HL-60 (cell line): ENCODE measurements at regions not wholly inside any gene's neighbourhood (a gene's known extent, or its start where the extent isn't known, plus 50 kb on each side); places are given as distances from the start of the nearest gene placed in this dataset.

ENCODE experiments used
- DNase-seq, 2 experiments: peaks; one replicate each; pipeline ENCODE4 v3.0.0-alpha.2; 2010 to 2020; ENCODE audit warnings: low read depth in 1 of 2, low spot score in 1 of 2
- H3K27ac ChIP-seq: fragments of 250-450 bp; sonication (Bioruptor Pico); replicated peaks from 2 replicates; pipeline ENCODE4 v1.5.1; 2020; ENCODE audit warnings: mild to moderate bottlenecking, moderate library complexity
- H3K27me3 ChIP-seq: fragments of 250-450 bp; sonication (Bioruptor Pico); 2 replicates; pipeline ENCODE4 v1.5.1; 2021; ENCODE audit warnings: mild to moderate bottlenecking, moderate library complexity; ENCODE audit not compliant: insufficient read depth, poor library complexity, severe bottlenecking
- H3K4me3 ChIP-seq: replicated peaks from 2 replicates; pipeline ENCODE4 v1.5.1; 2011; ENCODE audit warnings: mild to moderate bottlenecking, control low read depth, low read length; ENCODE audit not compliant: insufficient read depth
- GABPA ChIP-seq: IDR thresholded peaks from 2 replicates; pipeline ENCODE4 v1.6.1; 2012; ENCODE audit warnings: low read depth
- POLR2AphosphoS5 ChIP-seq: IDR thresholded peaks from 2 replicates; pipeline ENCODE4 v1.6.1; 2012; ENCODE audit warnings: low read depth
- REST ChIP-seq: IDR thresholded peaks from 2 replicates; pipeline ENCODE4 v1.6.1; 2012; ENCODE audit warnings: low read depth; ENCODE audit not compliant: insufficient replicate concordance
- SPI1 ChIP-seq: IDR thresholded peaks from 2 replicates; pipeline ENCODE4 v1.6.1; 2012; ENCODE audit warnings: low read depth, mild to moderate bottlenecking, borderline replicate concordance
- TF ChIP-seq, protein P1 (sequence below): IDR thresholded peaks from one replicate; pipeline ENCODE4 v1.5.1; 2011; ENCODE audit warnings: low read length, control low read depth, inconsistent platforms; ENCODE audit not compliant: insufficient read depth

DNA sequence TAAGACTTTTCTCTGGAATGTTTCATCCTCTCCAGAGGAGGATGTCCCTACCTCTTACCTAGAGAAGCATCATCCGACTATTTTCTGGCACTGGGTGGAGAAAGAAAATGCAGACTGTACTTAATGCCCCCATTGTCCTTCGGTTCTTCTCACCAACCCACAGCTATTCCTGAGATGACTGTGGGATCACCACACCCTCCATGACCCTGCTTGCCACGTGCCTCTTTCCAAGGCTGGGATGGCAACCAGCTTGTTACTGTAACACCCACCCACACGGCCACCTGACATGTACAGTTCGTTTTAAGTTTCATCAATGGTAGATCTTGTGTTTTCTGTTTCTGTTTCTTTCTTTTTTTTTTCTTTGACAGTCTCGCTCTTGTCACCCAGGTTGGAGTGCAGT is 365.2 kb downstream of the FBXO15 start:
- Histone ChIP-seq H3K27me3 (no peaks in the 10 kb centered on the region), H3K27ac (no peak overlapping the region), H3K4me3 (no peak overlapping the region)
- TF ChIP-seq, protein P1, sequence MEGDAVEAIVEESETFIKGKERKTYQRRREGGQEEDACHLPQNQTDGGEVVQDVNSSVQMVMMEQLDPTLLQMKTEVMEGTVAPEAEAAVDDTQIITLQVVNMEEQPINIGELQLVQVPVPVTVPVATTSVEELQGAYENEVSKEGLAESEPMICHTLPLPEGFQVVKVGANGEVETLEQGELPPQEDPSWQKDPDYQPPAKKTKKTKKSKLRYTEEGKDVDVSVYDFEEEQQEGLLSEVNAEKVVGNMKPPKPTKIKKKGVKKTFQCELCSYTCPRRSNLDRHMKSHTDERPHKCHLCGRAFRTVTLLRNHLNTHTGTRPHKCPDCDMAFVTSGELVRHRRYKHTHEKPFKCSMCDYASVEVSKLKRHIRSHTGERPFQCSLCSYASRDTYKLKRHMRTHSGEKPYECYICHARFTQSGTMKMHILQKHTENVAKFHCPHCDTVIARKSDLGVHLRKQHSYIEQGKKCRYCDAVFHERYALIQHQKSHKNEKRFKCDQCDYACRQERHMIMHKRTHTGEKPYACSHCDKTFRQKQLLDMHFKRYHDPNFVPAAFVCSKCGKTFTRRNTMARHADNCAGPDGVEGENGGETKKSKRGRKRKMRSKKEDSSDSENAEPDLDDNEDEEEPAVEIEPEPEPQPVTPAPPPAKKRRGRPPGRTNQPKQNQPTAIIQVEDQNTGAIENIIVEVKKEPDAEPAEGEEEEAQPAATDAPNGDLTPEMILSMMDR, result no peak
- no peak for TF ChIP-seq POLR2AphosphoS5
- TF ChIP-seq GABPA, result no peak
- TF ChIP-seq REST, result no peak
- no peak for TF ChIP-seq SPI1
- no peak for DNase-seq

DNA sequence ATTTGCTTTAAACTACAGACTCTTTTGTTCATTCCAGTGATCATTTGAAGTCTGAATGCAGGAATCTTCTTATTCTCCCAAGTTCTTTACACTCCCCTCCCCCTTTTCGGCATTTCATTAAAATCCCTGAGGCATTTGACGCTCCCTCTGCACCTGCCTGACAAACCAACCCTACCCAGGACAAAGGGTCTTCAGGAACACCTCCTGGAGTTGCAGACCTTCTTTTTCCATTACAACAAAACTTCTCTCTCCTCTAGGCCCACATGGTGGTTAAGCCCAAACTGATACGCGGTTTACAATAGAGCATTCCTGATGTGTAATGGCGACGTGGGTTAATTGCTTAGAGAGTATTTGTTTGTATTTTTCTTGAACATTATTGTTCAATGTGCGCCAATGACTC is 367.4 kb downstream of the FBXO15 start:
- TF ChIP-seq, protein P1, result no peak
- TF ChIP-seq SPI1 (no peak), POLR2AphosphoS5 (no peak), GABPA (no peak), REST (no peak)
- Histone ChIP-seq H3K27me3 (no peaks in the 10 kb centered on the region), H3K27ac (no peak overlapping the region), H3K4me3 (no peak overlapping the region)
- no peak for DNase-seq

DNA sequence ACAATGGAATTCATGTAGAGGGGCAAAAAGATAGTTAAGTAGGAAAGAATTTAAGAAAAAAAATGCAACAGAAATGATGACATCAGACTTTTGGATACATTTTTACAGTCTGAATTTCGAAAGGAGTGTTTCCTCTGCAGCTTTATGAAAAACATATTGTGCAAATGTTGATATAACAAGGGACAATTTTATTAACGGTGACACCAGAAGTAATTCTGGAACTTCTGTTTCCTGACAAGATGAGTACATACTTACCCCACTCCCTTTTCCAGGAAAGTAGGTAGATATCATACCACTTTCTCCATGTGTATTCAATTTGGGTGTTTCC is 369.6 kb downstream of the FBXO15 start:
- no peak for DNase-seq
- H3K27me3 ChIP-seq, result no peaks in the 10 kb centered on the region
- H3K4me3 ChIP-seq, result no peak overlapping the region
- no peak overlapping the region for H3K27ac ChIP-seq
- TF ChIP-seq GABPA (no peak), POLR2AphosphoS5 (no peak), REST (no peak), SPI1 (no peak)
- TF ChIP-seq, protein P1, result no peak
